Mesothelial cell of epicardium (in vitro differentiated cells): ENCODE measurements at regions not wholly inside any gene's neighbourhood (a gene's known extent, or its start where the extent isn't known, plus 50 kb on each side); places are given as distances from the start of the nearest gene placed in this dataset.

Experiments used
- DNase-seq, 2 experiments: peaks; one replicate each; pipeline ENCODE4 v3.0.0; 2021; ENCODE audit warnings: low spot score in 2 of 2; ENCODE audit not compliant: unreplicated experiment in 2 of 2
- H3K27ac Mint-ChIP-seq: 2 replicates; pipeline ENCODE4 v1.8.0; 2021; ENCODE audit warnings: mixed read lengths
- H3K27me3 Mint-ChIP-seq: 2 replicates; pipeline ENCODE4 v1.8.0; 2021; ENCODE audit warnings: low read depth, mixed read lengths
- H3K36me3 Mint-ChIP-seq: 2 replicates; pipeline ENCODE4 v1.8.0; 2021; ENCODE audit warnings: mixed read lengths
- H3K4me1 Mint-ChIP-seq: 2 replicates; pipeline ENCODE4 v1.8.0; 2021; ENCODE audit warnings: mixed read lengths
- H3K4me3 Mint-ChIP-seq: 2 replicates; pipeline ENCODE4 v1.8.0; 2021; ENCODE audit warnings: mild to moderate bottlenecking, moderate library complexity, mixed read lengths
- H3K9me3 Mint-ChIP-seq: 2 replicates; pipeline ENCODE4 v1.8.0; 2021; ENCODE audit warnings: mixed read lengths
- CTCF ChIP-seq: fragments of 200-600 bp; sonication (generic); IDR thresholded peaks from one replicate; pipeline ENCODE4 v1.5.0; 2021; ENCODE audit warnings: antibody characterized with exemption; ENCODE audit not compliant: unreplicated experiment

DNA sequence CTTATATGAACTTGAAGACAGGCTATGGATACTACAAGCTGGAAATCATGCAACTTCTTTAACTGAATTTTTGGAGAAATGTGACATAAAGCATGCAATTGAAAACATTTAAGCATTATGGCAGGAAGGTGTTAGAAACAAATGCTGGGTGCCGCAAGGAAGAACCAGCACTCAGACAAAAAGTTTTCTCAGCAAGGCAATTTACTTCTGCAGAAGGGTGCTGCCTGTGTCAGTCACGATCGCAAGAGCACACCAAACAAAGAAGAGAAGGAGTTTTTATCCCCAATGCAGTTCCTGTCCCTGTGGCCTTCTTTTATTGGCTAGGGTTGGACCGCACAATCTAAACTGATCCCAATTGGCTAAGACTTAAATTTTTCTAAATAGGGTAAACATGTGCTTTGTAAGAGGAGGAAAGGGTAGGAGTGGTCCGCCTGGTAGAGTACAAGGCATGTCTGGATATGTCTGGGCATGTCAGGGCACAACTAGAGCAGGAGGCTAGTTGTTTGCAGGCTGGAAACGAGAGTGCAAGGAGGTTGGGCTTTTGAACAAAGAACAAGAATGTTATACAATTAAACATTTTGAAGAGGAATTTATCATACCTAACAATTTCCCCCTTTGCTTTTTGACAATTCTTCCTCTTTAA, 109.6 kb upstream of the FAM3C start:
- no peak for DNase-seq
- Mint-ChIP-seq H3K4me1 (no peaks in the 10 kb centered on the region), H3K36me3 (peaks cover 24% of the 10 kb centered on the region), H3K9me3 (peaks cover 67% of the 10 kb centered on the region), H3K4me3 (no peak overlapping the region), H3K27ac (no peak overlapping the region), H3K27me3 (no peaks in the 10 kb centered on the region)
- no peak for TF ChIP-seq CTCF

DNA sequence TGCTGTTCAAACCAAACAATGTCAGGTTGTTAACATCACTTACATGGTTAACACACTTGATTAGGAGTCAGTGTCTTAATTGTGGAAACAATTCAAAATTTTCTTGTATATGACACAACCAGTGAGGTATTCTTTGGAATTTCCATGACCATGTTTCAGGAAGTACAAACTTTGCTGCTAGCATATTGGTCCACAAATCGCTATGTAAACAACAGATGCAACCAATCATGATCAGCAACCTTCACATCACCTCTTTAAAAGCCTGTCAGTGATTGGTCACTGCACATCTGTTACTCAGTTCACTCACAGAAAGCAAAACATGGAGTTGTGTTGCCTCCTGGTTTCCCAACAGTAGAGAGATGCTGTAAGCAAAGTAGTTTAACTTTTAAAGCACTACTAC, 108.9 kb upstream of the FAM3C start:
- DNase-seq, result no peak
- Mint-ChIP-seq H3K4me3 (no peak overlapping the region), H3K9me3 (peaks cover 62% of the 10 kb centered on the region), H3K27me3 (no peaks in the 10 kb centered on the region), H3K4me1 (peaks cover 5% of the 10 kb centered on the region), H3K36me3 (peaks cover 20% of the 10 kb centered on the region), H3K27ac (peak overlapping the region; percentile 22)
- no peak for TF ChIP-seq CTCF

DNA sequence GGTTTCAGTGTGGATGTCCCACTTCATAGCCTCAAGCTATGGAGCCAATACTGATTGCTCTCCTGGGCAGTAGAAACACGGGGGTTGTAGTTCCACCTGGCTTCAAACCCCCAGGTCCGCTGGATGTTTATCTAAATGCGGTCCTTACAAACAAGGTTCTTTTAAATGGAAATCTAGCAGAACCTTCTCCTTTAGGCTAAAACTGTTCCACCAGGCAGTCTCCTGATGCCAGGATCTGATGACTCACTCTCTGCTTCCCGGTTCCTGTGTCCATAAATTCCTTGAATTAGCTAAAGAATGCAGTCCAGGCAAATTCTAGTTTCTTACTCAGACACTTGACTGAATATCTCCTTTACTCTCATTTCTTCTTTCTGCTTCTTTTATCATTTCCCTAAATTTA, 108.4 kb upstream of the FAM3C start:
- Mint-ChIP-seq H3K36me3 (peaks cover 16% of the 10 kb centered on the region), H3K9me3 (peaks cover 56% of the 10 kb centered on the region), H3K27ac (peak overlapping the region; percentile 22), H3K4me3 (no peak overlapping the region), H3K4me1 (peaks cover 5% of the 10 kb centered on the region), H3K27me3 (no peaks in the 10 kb centered on the region)
- no peak for DNase-seq
- no peak for TF ChIP-seq CTCF

DNA sequence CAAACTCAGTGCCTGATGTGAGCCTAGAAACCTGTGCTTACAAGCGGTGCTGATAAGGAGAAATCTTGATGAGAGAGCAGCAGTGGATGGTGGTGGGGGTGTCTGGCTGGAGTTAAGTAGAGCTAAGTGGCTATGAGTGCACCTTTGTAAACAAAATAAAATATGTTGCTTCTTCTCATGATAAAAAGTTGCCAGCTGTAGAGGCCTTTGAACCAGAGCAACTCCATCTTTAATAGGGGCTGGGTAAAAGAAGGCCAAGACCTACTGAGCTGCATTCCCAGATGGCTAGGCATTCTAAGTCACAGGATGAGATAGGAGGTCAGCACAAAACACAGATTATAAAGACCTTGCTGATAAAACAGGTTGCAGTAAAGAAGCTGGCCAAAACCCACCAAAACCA, 107.6 kb upstream of the FAM3C start:
- H3K27ac Mint-ChIP-seq, result no peak overlapping the region
- H3K36me3 Mint-ChIP-seq, result peaks cover 15% of the 10 kb centered on the region
- peaks cover 49% of the 10 kb centered on the region for H3K9me3 Mint-ChIP-seq
- H3K4me1 Mint-ChIP-seq, result peaks cover 5% of the 10 kb centered on the region
- H3K27me3 Mint-ChIP-seq, result no peaks in the 10 kb centered on the region
- no peak for TF ChIP-seq CTCF
- H3K4me3 Mint-ChIP-seq, result no peak overlapping the region
- no peak for DNase-seq

- Mint-ChIP-seq H3K27ac (no peak overlapping the region), H3K4me3 (no peak overlapping the region), H3K36me3 (peaks cover 15% of the 10 kb centered on the region), H3K27me3 (no peaks in the 10 kb centered on the region), H3K9me3 (peaks cover 42% of the 10 kb centered on the region), H3K4me1 (peaks cover 5% of the 10 kb centered on the region)
- no peak for TF ChIP-seq CTCF
- no peak for DNase-seq
Measured at GRCh38 chr7:121503039-121503438, 106.9 kb upstream of the FAM3C start.

GRCh38 chr7:121501566-121501965, 105.5 kb upstream of the FAM3C start:
- Mint-ChIP-seq H3K27ac (no peak overlapping the region), H3K36me3 (peaks cover 15% of the 10 kb centered on the region), H3K4me3 (no peak overlapping the region), H3K4me1 (peaks cover 5% of the 10 kb centered on the region), H3K27me3 (no peaks in the 10 kb centered on the region), H3K9me3 (peaks cover 42% of the 10 kb centered on the region)
- no peak for TF ChIP-seq CTCF
- DNase-seq, result no peak
